KMS-11 (cell line): ENCODE measurements at regions not wholly inside any gene's neighbourhood (a gene's known extent, or its start where the extent isn't known, plus 50 kb on each side); places are given as distances from the start of the nearest gene placed in this dataset.

Experiments
- H2AFZ ChIP-seq: fragments of 200-600 bp; sonication (generic); 2 replicates; pipeline ENCODE4 v1.6.1; 2016; ENCODE audit warnings: antibody characterized with exemption, mixed run types, low read depth
- H3K27ac ChIP-seq: fragments of 200-600 bp; sonication (generic); 2 replicates; pipeline ENCODE4 v1.6.1; 2016; ENCODE audit warnings: mild to moderate bottlenecking, mixed run types
- H3K27me3 ChIP-seq: fragments of 200-600 bp; sonication (generic); 2 replicates; pipeline ENCODE4 v1.6.1; 2017; ENCODE audit warnings: mild to moderate bottlenecking, low read depth, mixed run types, moderate library complexity; ENCODE audit not compliant: insufficient read depth
- H3K36me3 ChIP-seq: fragments of 200-600 bp; sonication (generic); 2 replicates; pipeline ENCODE4 v1.6.1; 2017; ENCODE audit warnings: mild to moderate bottlenecking, mixed run types; ENCODE audit not compliant: insufficient read depth
- H3K4me1 ChIP-seq: fragments of 200-600 bp; sonication (generic); 2 replicates; pipeline ENCODE4 v1.6.1; 2016; ENCODE audit warnings: mild to moderate bottlenecking, low read depth, mixed run types; ENCODE audit not compliant: poor library complexity, severe bottlenecking
- H3K4me2 ChIP-seq: fragments of 200-600 bp; sonication (generic); 2 replicates; pipeline ENCODE4 v1.7.0; 2016; ENCODE audit warnings: mild to moderate bottlenecking, mixed run types
- H3K4me3 ChIP-seq: fragments of 200-600 bp; sonication (generic); IDR thresholded peaks from 2 replicates; pipeline ENCODE4 v1.6.1; 2017; ENCODE audit warnings: low read depth, low read length, mixed read lengths; ENCODE audit not compliant: insufficient read depth
- H3K79me2 ChIP-seq: fragments of 200-600 bp; sonication (generic); 2 replicates; pipeline ENCODE4 v1.6.1; 2016; ENCODE audit warnings: low read depth, mixed run types; ENCODE audit not compliant: insufficient read depth
- H3K9ac ChIP-seq: fragments of 200-600 bp; sonication (generic); 2 replicates; pipeline ENCODE4 v1.6.1; 2016; ENCODE audit warnings: mild to moderate bottlenecking, mixed run types
- H4K20me1 ChIP-seq: fragments of 200-600 bp; sonication (generic); 2 replicates; pipeline ENCODE4 v1.6.1; 2016; ENCODE audit warnings: mild to moderate bottlenecking, mixed run types; ENCODE audit not compliant: insufficient read depth
- TF ChIP-seq, protein P1 (sequence below): fragments of 200-600 bp; sonication (generic); conservative IDR thresholded peaks from 2 replicates; pipeline ENCODE4 v1.6.1; 2017; ENCODE audit warnings: low read depth, mild to moderate bottlenecking, antibody characterized with exemption, low read length, moderate library complexity, mixed read lengths

DNA sequence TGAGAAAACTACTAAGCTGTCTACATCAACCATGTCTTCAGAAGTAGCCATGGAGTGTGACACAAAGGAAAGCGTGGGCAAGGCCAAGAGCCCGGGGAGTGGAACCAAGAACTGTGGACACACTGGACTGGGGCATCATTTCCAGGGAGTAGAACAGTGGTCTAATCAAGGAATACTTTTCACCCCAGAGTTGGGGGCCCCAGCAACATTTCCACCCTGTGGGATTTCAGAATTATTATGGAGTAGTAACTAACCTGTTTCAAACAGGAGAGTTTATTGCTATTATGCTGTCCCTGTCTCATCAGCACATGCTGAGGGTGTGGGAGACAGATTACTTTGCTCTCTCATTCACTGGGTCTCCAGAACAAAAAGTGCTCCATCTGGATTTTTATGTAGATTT, 58.0 kb upstream of the FSTL4 start:
- Histone ChIP-seq H3K4me2 (no peak overlapping the region), H3K9ac (no peak overlapping the region), H3K36me3 (no peaks in the 10 kb centered on the region), H3K79me2 (no peaks in the 10 kb centered on the region), H2AFZ (no peak overlapping the region), H4K20me1 (no peaks in the 10 kb centered on the region), H3K27ac (no peak overlapping the region), H3K4me3 (no peak overlapping the region), H3K27me3 (no peaks in the 10 kb centered on the region), H3K4me1 (no peaks in the 10 kb centered on the region)
- TF ChIP-seq, protein P1, sequence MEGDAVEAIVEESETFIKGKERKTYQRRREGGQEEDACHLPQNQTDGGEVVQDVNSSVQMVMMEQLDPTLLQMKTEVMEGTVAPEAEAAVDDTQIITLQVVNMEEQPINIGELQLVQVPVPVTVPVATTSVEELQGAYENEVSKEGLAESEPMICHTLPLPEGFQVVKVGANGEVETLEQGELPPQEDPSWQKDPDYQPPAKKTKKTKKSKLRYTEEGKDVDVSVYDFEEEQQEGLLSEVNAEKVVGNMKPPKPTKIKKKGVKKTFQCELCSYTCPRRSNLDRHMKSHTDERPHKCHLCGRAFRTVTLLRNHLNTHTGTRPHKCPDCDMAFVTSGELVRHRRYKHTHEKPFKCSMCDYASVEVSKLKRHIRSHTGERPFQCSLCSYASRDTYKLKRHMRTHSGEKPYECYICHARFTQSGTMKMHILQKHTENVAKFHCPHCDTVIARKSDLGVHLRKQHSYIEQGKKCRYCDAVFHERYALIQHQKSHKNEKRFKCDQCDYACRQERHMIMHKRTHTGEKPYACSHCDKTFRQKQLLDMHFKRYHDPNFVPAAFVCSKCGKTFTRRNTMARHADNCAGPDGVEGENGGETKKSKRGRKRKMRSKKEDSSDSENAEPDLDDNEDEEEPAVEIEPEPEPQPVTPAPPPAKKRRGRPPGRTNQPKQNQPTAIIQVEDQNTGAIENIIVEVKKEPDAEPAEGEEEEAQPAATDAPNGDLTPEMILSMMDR = no peak

DNA sequence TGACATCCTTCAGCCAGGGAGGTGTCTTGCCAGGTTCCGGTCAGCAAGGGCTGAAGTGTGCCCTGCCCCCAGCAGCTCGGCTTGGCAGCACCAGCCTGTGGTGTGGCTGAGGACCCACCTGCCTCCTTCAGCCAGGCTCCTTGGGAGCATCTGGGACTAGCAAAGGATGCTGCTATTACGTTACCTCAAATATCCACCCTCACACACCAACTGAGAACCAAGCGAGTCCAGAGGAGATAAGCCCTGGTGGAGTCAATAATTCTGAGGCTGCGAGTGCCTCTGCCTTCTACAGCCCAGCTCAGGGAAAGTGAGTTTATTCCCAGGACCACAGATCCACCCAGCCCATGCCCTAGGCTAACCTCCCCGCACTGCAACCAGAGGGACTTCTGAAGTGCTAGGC, 57.1 kb upstream of the FSTL4 start:
- H3K4me3 ChIP-seq = no peak overlapping the region
- H3K79me2 ChIP-seq = no peaks in the 10 kb centered on the region
- H3K36me3 ChIP-seq = no peaks in the 10 kb centered on the region
- no peaks in the 10 kb centered on the region for H3K4me1 ChIP-seq
- no peak overlapping the region for H3K4me2 ChIP-seq
- no peak overlapping the region for H2AFZ ChIP-seq
- no peak overlapping the region for H3K27ac ChIP-seq
- no peaks in the 10 kb centered on the region for H4K20me1 ChIP-seq
- no peaks in the 10 kb centered on the region for H3K27me3 ChIP-seq
- TF ChIP-seq, protein P1 = no peak
- H3K9ac ChIP-seq = no peak overlapping the region

DNA sequence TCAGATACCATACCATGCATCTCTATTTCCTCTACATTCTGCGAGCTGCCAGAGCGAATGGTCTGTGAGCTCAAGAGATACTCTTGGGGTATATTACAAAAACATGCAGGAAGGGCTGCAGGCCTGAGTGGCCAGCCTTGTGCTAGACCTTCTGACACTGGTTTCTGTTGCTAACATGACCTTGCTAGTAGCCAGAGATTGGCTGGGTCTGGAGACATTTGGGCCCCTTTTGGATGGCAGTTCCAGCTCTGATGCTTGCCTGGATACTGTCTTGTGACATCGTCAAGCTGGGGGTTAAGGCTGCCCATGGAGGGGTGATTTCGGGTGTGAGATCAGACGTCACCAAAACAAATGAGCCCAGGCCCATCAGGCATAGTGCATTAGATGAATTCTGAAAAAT, 56.1 kb upstream of the FSTL4 start:
- no peaks in the 10 kb centered on the region for H3K27me3 ChIP-seq
- TF ChIP-seq, protein P1 = no peak

DNA sequence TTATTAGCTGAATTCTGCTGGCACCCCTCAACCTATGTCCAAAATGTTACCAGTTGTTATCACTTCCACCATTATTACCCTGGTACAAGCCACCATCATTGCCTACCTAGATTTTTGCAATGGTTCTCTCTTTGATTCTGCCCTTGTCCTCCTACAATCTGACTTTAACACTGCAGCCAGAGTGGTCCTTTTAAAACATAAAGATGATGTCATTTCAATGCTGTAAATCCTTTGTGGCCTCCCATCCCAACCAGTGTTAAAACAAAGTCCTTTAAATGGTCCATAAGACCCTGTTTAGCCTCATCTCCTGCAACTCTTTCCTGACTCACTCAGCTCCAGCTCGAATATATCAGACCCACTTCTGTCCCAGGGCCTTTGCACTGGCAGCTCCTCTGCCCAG, 54.9 kb upstream of the FSTL4 start:
- Histone ChIP-seq H2AFZ (no peak overlapping the region), H3K4me2 (no peak overlapping the region), H4K20me1 (no peaks in the 10 kb centered on the region), H3K9ac (no peak overlapping the region), H3K4me1 (no peaks in the 10 kb centered on the region), H3K27me3 (no peaks in the 10 kb centered on the region), H3K36me3 (no peaks in the 10 kb centered on the region), H3K79me2 (no peaks in the 10 kb centered on the region), H3K4me3 (no peak overlapping the region), H3K27ac (no peak overlapping the region)
- TF ChIP-seq, protein P1 = no peak

More for the DNA sequence above, 56.1 kb upstream of the FSTL4 start:
- no peaks in the 10 kb centered on the region for H4K20me1 ChIP-seq
- no peak overlapping the region for H3K4me3 ChIP-seq
- H3K9ac ChIP-seq = no peak overlapping the region
- H3K4me2 ChIP-seq = no peak overlapping the region
- H2AFZ ChIP-seq = no peak overlapping the region
- no peaks in the 10 kb centered on the region for H3K4me1 ChIP-seq
- H3K36me3 ChIP-seq = no peaks in the 10 kb centered on the region
- H3K79me2 ChIP-seq = no peaks in the 10 kb centered on the region
- H3K27ac ChIP-seq = no peak overlapping the region
